SK-N-SH (cell line): ENCODE measurements at regions not wholly inside any gene's neighbourhood (a gene's known extent, or its start where the extent isn't known, plus 50 kb on each side); places are given as distances from the start of the nearest gene placed in this dataset.

Experiments
- CTCF ChIA-PET: fragments of 300-600, 350-600 bp; formaldehyde crosslinking; extraction: SDS; loops from one replicate; lab custom pipeline; 2021; lab: Yijun Ruan, JAX
- POLR2A ChIA-PET: fragments of 350-600 bp; sonication (Branson Sonifier 250); formaldehyde crosslinking; extraction: SDS; loops from one replicate; lab custom pipeline; 2020; ENCODE audit warnings: antibody characterized with exemption, inconsistent platforms; lab: Yijun Ruan, JAX
- DNase-seq: peaks from one replicate; pipeline ENCODE4 v3.0.0; 2012
- H2AFZ ChIP-seq: fragments of 200-600 bp; sonication (generic); 2 replicates; pipeline ENCODE4 v1.8.1; 2016; ENCODE audit warnings: antibody characterized with exemption, mild to moderate bottlenecking, low read depth
- H3F3A ChIP-seq: fragments of 200-600 bp; sonication (generic); replicated peaks from 2 replicates; pipeline ENCODE3; 2016; ENCODE audit warnings: antibody characterized with exemption, mild to moderate bottlenecking; ENCODE audit not compliant: insufficient read depth
- H3K27ac ChIP-seq, 2 experiments: fragments of 200-500 bp in 1 of 2; fragments of 200-600 bp in 1 of 2; sonication (Bioruptor generic) in 1 of 2; sonication (generic), shearing (Covaris generic) in 1 of 2; 2 replicates each; pipeline versions ENCODE4 v1.5.1 to v1.6.1; 2014 to 2016; ENCODE audit warnings: low read depth in 2 of 2, inconsistent platforms in 1 of 2, low read length in 1 of 2, mild to moderate bottlenecking in 1 of 2, mixed read lengths in 1 of 2
- H3K27me3 ChIP-seq: fragments of 200-600 bp; sonication (generic), shearing (Covaris generic); 2 replicates; pipeline ENCODE4 v1.6.1; 2016; ENCODE audit warnings: mixed run types; ENCODE audit not compliant: insufficient read depth
- H3K36me3 ChIP-seq, 2 experiments: fragments of 200-500 bp in 1 of 2; fragments of 200-600 bp in 1 of 2; sonication (Bioruptor generic) in 1 of 2; sonication (generic) in 1 of 2; replicated peaks in 1 of 2; 2 replicates each; pipeline versions ENCODE3 to v1.5.1; 2014 to 2016; ENCODE audit warnings: low read length in 1 of 2, mild to moderate bottlenecking in 1 of 2; ENCODE audit not compliant: insufficient read depth in 2 of 2, control insufficient read depth in 1 of 2
- H3K4me1 ChIP-seq, 2 experiments: fragments of 200-500 bp in 1 of 2; fragments of 200-600 bp in 1 of 2; sonication (Bioruptor generic) in 1 of 2; sonication (generic), shearing (Covaris generic) in 1 of 2; 2 replicates each; pipeline versions ENCODE4 v1.5.1 to v1.6.1; 2014 to 2016; ENCODE audit warnings: low read depth in 1 of 2, low read length in 1 of 2, mixed run types in 1 of 2; ENCODE audit not compliant: insufficient read depth in 2 of 2, control insufficient read depth in 1 of 2
- H3K4me2 ChIP-seq: fragments of 200-600 bp; sonication (generic), shearing (Covaris generic); 2 replicates; pipeline ENCODE4 v1.6.1; 2017; ENCODE audit warnings: mixed run types
- H3K4me3 ChIP-seq, 2 experiments: fragments of 200-500 bp in 1 of 2; fragments of 200-600 bp in 1 of 2; sonication (Bioruptor generic) in 1 of 2; sonication (generic), shearing (Covaris generic) in 1 of 2; 2 replicates each; pipeline versions ENCODE4 v1.5.1 to v1.8.1; 2014 to 2016; ENCODE audit warnings: low read depth in 2 of 2, inconsistent platforms in 1 of 2, low read length in 1 of 2, mild to moderate bottlenecking in 1 of 2, mixed read lengths in 1 of 2, moderate library complexity in 1 of 2
- H3K79me2 ChIP-seq: fragments of 200-600 bp; sonication (generic); 2 replicates; pipeline ENCODE4 v1.8.1; 2017; ENCODE audit warnings: mild to moderate bottlenecking; ENCODE audit not compliant: insufficient read depth
- H3K9ac ChIP-seq: fragments of 200-600 bp; sonication (generic); 2 replicates; pipeline ENCODE4 v1.6.1; 2017; ENCODE audit warnings: mixed run types
- H3K9me2 ChIP-seq: fragments of 200-600 bp; sonication (generic); 2 replicates; pipeline ENCODE4 v1.6.1; 2017; ENCODE audit warnings: mixed run types
- H3K9me3 ChIP-seq: fragments of 200-600 bp; sonication (generic); 2 replicates; pipeline ENCODE4 v1.6.1; 2017; ENCODE audit warnings: mixed run types, mild to moderate bottlenecking, moderate library complexity
- H4K20me1 ChIP-seq: fragments of 200-600 bp; sonication (generic); 2 replicates; pipeline ENCODE4 v1.6.1; 2017; ENCODE audit warnings: mild to moderate bottlenecking, mixed run types; ENCODE audit not compliant: insufficient read depth
- CHD2 ChIP-seq: fragments of 150-350 bp; IDR thresholded peaks from 2 replicates; pipeline ENCODE4 v1.6.1; 2018; ENCODE audit warnings: low read length; ENCODE audit not compliant: partially characterized antibody
- FOSL2 ChIP-seq: IDR thresholded peaks from 2 replicates; pipeline ENCODE4 v1.4.0; 2012; ENCODE audit warnings: low read depth, mild to moderate bottlenecking, moderate library complexity, borderline replicate concordance
- FOXJ3 ChIP-seq: sonication (generic); formaldehyde crosslinking; IDR thresholded peaks from 2 replicates; pipeline ENCODE4 v1.5.1; 2020; ENCODE audit warnings: mild to moderate bottlenecking, missing genetic modification reagents
- FOXM1 ChIP-seq: IDR thresholded peaks from 2 replicates; pipeline ENCODE4 v1.4.0; 2012; ENCODE audit warnings: low read depth, mild to moderate bottlenecking
- GABPA ChIP-seq: IDR thresholded peaks from 2 replicates; pipeline ENCODE4 v1.4.0; 2012; ENCODE audit warnings: low read depth, mild to moderate bottlenecking
- GATA2 ChIP-seq: sonication (generic); formaldehyde crosslinking; IDR thresholded peaks from 2 replicates; pipeline ENCODE4 v1.5.0; 2020; ENCODE audit warnings: mild to moderate bottlenecking, missing genetic modification reagents
- MEF2A ChIP-seq: IDR thresholded peaks from 2 replicates; pipeline ENCODE4 v1.4.0; 2012; ENCODE audit warnings: low read depth, borderline replicate concordance
- MXI1 ChIP-seq: IDR thresholded peaks from 2 replicates; pipeline ENCODE4 v1.6.1; 2012; ENCODE audit warnings: mild to moderate bottlenecking, low read depth, low read length, improper control_type of control experiment
- PBX3 ChIP-seq: IDR thresholded peaks from 2 replicates; pipeline ENCODE4; 2012
- POLR2AphosphoS5 ChIP-seq: IDR thresholded peaks from 2 replicates; pipeline ENCODE4 v1.6.1; 2012; ENCODE audit warnings: low read depth, low read length
- RCOR1 ChIP-seq: fragments of 150-350 bp; IDR thresholded peaks from 2 replicates; pipeline ENCODE4 v1.6.1; 2017; ENCODE audit warnings: antibody characterized with exemption, low read length
- TAF1 ChIP-seq: IDR thresholded peaks from 2 replicates; pipeline ENCODE4 v1.6.1; 2012; ENCODE audit warnings: low read depth, mild to moderate bottlenecking, low read length, moderate library complexity, borderline replicate concordance
- TEAD4 ChIP-seq: IDR thresholded peaks from 2 replicates; pipeline ENCODE4 v1.4.0; 2012; ENCODE audit warnings: mild to moderate bottlenecking, borderline replicate concordance; ENCODE audit not compliant: insufficient read depth
- ZBTB33 ChIP-seq: IDR thresholded peaks from 2 replicates; pipeline ENCODE4 v1.4.0; 2012; ENCODE audit warnings: low read depth, borderline replicate concordance
- WGBS: methylation state at CpG from one replicate; pipeline ENCODE4 v1.1.6; 2017; ENCODE audit warnings: low lambda C conversion rate; 5-methylcytosine and 5-hydroxymethylcytosine counted together

DNA sequence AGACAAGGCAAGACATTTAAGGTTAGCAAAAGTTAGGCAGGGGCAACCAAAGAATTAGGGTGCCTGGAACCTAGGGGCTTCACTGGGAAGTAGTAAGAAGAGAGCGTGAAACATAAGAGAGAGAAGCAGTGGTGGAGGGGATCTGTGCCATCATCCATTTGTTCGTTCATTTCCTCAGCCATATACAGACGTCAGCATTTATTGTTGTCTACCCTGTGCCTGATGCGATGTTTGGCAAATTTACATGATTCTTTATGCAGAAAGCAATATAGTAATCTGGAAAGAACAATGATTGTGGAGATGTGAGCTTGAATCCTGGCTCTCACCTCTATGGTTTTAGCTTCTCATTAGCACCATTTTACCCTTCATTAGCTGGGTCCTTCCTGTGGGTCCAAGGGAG lies 477.5 kb upstream of the MPDZ start:
- CTCF ChIA-PET, result no interaction called here
- 86% methylated on average over 4 of the region's 4 CpGs for WGBS

DNA sequence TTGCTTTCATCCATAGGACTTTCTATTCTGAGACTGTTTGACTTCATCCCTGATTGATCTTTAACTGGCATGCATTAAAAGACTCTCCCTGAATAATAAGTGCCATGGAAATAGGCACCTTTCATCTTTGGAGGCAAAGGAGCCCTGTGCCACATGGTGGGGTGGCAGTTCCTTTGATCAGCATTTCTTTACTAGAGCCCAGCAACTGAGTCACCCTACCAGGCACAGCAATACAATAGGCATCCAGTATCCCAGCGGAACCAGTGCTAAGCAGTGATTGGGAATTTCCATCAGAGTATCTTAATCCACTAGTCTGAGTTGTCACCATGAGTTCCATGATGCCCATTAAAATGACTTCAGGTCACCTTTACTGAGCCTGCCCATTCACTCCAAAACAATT lies 476.1 kb upstream of the MPDZ start:
- Histone ChIP-seq H3F3A (peaks cover 1% of the 10 kb centered on the region), H3K4me3 (no peak overlapping the region), H3K27ac (no peak overlapping the region), H3K9me3 (no peaks in the 10 kb centered on the region), H3K36me3 (no peaks in the 10 kb centered on the region), H4K20me1 (no peaks in the 10 kb centered on the region), H3K27me3 (no peaks in the 10 kb centered on the region)
- POLR2A ChIA-PET, result no interaction called here
- CTCF ChIA-PET, result interaction anchor here (1.5 kb wide), 1 partner anchor 11 kb away, joined by 4 read pairs; no protein-coding TSS in a partner anchor
- WGBS, result 78% methylated on average over 1 of the region's 1 CpG
- TF ChIP-seq GABPA, result no peak
- no peak for TF ChIP-seq PBX3
- no peak for TF ChIP-seq RCOR1
- TF ChIP-seq, all 33 proteins: peak for 0
- Histone ChIP-seq H3K4me2 (no peak overlapping the region), H3K9ac (no peak overlapping the region), H3K79me2 (no peaks in the 10 kb centered on the region), H2AFZ (no peak overlapping the region), H3K9me2 (no peaks in the 10 kb centered on the region), H3K4me1 (no peaks in the 10 kb centered on the region; a peak in 2 of 4 replicates)
- DNase-seq, result no peak

More for the DNA sequence above, 477.5 kb upstream of the MPDZ start:
- no peaks in the 10 kb centered on the region for H4K20me1 ChIP-seq
- no peaks in the 10 kb centered on the region for H3K36me3 ChIP-seq
- no peak overlapping the region for H2AFZ ChIP-seq
- no peaks in the 10 kb centered on the region for H3K27me3 ChIP-seq
- no peak for TF ChIP-seq GATA2 (CRISPR knock-in tag)
- TF ChIP-seq MEF2A, result no peak
- no peak for TF ChIP-seq MXI1
- no peak for TF ChIP-seq CHD2
- no peak for TF ChIP-seq ZBTB33
- no peak for TF ChIP-seq TEAD4
- H3K79me2 ChIP-seq, result no peaks in the 10 kb centered on the region
- H3K4me1 ChIP-seq, result no peaks in the 10 kb centered on the region; a peak in 1 of 4 replicates
- no peak overlapping the region for H3K4me2 ChIP-seq
- no peak overlapping the region for H3K4me3 ChIP-seq
- POLR2A ChIA-PET, result no interaction called here
- DNase-seq, result no peak
- no peak overlapping the region for H3K9ac ChIP-seq
- no peaks in the 10 kb centered on the region for H3K9me2 ChIP-seq
- no peaks in the 10 kb centered on the region for H3F3A ChIP-seq
- H3K27ac ChIP-seq, result no peak overlapping the region
- no peaks in the 10 kb centered on the region for H3K9me3 ChIP-seq

DNA sequence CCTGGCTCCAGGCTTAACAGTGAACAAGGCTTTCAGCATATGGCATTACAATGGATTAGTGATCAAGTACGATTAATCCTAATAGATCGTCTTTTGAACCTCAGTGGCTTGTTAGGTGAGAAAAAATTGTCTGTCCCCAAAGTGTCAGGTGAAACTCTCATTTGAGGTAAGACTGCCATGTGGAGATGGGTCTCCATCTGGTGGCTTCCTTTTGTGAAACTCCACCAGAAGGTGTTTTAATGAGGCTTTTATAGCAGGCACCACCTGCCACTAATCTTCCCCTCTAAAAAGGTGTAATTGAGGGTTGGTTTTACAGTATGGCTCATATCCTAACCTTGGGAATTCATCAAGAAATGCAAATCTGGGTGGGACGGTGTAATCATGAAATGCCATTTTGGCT lies 471.1 kb upstream of the MPDZ start:
- H3K27ac ChIP-seq, result no peak overlapping the region

More for the DNA sequence above, 471.1 kb upstream of the MPDZ start:
- Histone ChIP-seq H3K9me2 (no peaks in the 10 kb centered on the region), H4K20me1 (no peaks in the 10 kb centered on the region), H3K79me2 (no peaks in the 10 kb centered on the region), H3K9me3 (no peaks in the 10 kb centered on the region), H3K27me3 (no peaks in the 10 kb centered on the region), H3F3A (peaks cover 6% of the 10 kb centered on the region), H2AFZ (no peak overlapping the region), H3K4me3 (no peak overlapping the region), H3K4me2 (peak overlapping the region; percentile 11; the same call in 1 of the 2 replicates), H3K9ac (no peak overlapping the region), H3K36me3 (no peaks in the 10 kb centered on the region), H3K4me1 (no peaks in the 10 kb centered on the region; a peak in 2 of 4 replicates)
- ChIA-PET POLR2A (no interaction called here), CTCF (no interaction called here)
- no peak for TF ChIP-seq MEF2A
- TF ChIP-seq FOXJ3, result no peak
- no peak for TF ChIP-seq POLR2AphosphoS5
- TF ChIP-seq FOSL2, result no peak
- TF ChIP-seq FOXM1, result no peak
- TF ChIP-seq TAF1, result no peak
- no peak for DNase-seq
- 84% methylated on average over 3 of the region's 3 CpGs for WGBS
